ENCODE measurements at regions not wholly inside any gene's neighbourhood (a gene's known extent, or its start where the extent isn't known, plus 50 kb on each side); places are given as distances from the start of the nearest gene placed in this dataset.

GRCh38 chr3:88469216-88469615 is 319.5 kb downstream of the C3orf38 start:
- TF ChIP-seq, protein P1, sequence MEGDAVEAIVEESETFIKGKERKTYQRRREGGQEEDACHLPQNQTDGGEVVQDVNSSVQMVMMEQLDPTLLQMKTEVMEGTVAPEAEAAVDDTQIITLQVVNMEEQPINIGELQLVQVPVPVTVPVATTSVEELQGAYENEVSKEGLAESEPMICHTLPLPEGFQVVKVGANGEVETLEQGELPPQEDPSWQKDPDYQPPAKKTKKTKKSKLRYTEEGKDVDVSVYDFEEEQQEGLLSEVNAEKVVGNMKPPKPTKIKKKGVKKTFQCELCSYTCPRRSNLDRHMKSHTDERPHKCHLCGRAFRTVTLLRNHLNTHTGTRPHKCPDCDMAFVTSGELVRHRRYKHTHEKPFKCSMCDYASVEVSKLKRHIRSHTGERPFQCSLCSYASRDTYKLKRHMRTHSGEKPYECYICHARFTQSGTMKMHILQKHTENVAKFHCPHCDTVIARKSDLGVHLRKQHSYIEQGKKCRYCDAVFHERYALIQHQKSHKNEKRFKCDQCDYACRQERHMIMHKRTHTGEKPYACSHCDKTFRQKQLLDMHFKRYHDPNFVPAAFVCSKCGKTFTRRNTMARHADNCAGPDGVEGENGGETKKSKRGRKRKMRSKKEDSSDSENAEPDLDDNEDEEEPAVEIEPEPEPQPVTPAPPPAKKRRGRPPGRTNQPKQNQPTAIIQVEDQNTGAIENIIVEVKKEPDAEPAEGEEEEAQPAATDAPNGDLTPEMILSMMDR (IDR thresholded peaks at IDR 0.05; ENCODE audit: low read depth, low read length) = no peak
- no peak for TF ChIP-seq EZH2phosphoT487 (IDR thresholded peaks at IDR 0.05; ENCODE audit: low read depth)

All from OCI-LY3 (cell line).